ENCODE measurements at regions not wholly inside any gene's neighbourhood (a gene's known extent, or its start where the extent isn't known, plus 50 kb on each side); places are given as distances from the start of the nearest gene placed in this dataset.

GRCh38 chr6:71430018-71430417 lies 141.4 kb downstream of the OGFRL1 start:
- TF ChIP-seq CTCF (IDR thresholded peaks at IDR 0.05) (no peak), POLR2A (IDR thresholded peaks at IDR 0.05) (no peak)

Measured in esophagus squamous epithelium (tissue), 4 donors.